ENCODE measurements at regions not wholly inside any gene's neighbourhood (a gene's known extent, or its start where the extent isn't known, plus 50 kb on each side); places are given as distances from the start of the nearest gene placed in this dataset.

DNA sequence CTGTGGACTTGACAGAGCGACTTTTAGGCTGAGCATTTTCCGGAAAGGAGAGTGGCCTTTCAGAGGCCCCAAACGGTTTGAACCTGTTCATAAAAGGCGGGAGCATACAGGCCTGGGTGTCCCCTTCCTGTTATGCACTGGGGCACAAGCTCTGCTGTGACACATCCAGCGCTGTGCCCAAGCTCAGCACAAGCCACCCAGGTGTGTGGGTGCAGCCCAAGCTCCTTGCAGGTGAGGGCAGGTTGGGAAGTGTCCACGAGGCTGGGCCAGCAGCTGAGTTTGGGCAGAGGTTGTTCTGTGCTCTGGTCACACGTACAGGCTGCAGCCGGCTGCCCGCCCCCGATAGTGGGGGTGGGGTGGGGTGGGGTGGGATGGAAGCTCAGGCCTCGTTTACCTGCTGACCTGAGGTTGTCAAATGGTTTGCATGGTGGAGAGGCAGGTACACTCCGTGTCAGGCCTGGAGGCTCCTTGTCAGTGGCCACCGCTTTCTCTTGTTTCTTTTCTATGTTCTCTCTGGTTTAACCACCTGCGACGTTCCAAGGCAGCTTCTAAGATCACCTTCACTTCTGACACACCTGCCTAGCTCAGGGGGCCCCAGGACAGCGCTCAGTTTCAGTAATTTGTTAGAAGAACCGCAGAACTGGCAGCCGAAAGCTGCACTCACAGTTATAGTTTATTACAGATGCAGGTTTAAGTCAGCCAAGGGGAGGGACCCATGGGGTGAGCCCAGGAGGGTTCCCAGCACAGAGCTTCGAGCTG, 194.7 kb upstream of the CIBAR2 start (continued):
- TF ChIP-seq ELK1 (IDR thresholded peaks at IDR 0.05; ENCODE audit: borderline replicate concordance, low read depth, low read length) (no peak), SMC3 (IDR thresholded peaks at IDR 0.05; ENCODE audit: low read depth, low read length) (no peak)

- ChIA-PET POLR2A (ENCODE audit: unreplicated experiment) (no interaction called here), CTCF (no interaction called here)
- TF ChIP-seq ELK1 (IDR thresholded peaks at IDR 0.05; ENCODE audit: borderline replicate concordance, low read depth, low read length): no peak
Measured at GRCh38 chr16:85307552-85308364, 195.5 kb upstream of the CIBAR2 start.

More at GRCh38 chr16:85307552-85308364, 195.5 kb upstream of the CIBAR2 start:
- H4K91ac ChIP-seq (ENCODE audit: insufficient read depth, low read depth, low read length): no peak overlapping the region
- H3K4me1 ChIP-seq (ENCODE audit: control insufficient read depth, insufficient read depth, low read length): peaks cover 7% of the 10 kb centered on the region
- no peak overlapping the region for H3K14ac ChIP-seq (replicated peaks; ENCODE audit: low read depth, low read length)
- H3K79me1 ChIP-seq (ENCODE audit: low read depth in 1 of 2, low read length in 2 of 2): peaks cover 28 to 57% of the 10 kb centered on the region in 2 experiments
- H4K8ac ChIP-seq (ENCODE audit: low read depth in 2 of 2, low read length in 2 of 2): no peak overlapping the region
- no peak overlapping the region for H3K18ac ChIP-seq (ENCODE audit: low read depth, low read length)
- intact Hi-C loops (cut with micrococcal nuclease) (no loop called here), dilution Hi-C loops (cut with HindIII; ENCODE audit: low sequenced_read_pairs, unreplicated experiment) (no loop called here), in situ Hi-C loops (cut with MboI; ENCODE audit: low sequenced_read_pairs) (no loop called here)
- no peak overlapping the region for H3K56ac ChIP-seq (ENCODE audit: extremely low read depth, insufficient read depth, low read length)
- no peak overlapping the region for H4K5ac ChIP-seq (ENCODE audit: low read depth, low read length)
- H3K4ac ChIP-seq (ENCODE audit: low read depth, low read length): no peak overlapping the region
- no peak overlapping the region for H3K4me3 ChIP-seq (ENCODE audit: insufficient read depth, low read depth, low read length)
- no peak overlapping the region for H2AK5ac ChIP-seq (ENCODE audit: low read depth, low read length)
- H4K20me1 ChIP-seq (ENCODE audit: insufficient read depth, low read length): peaks cover 86% of the 10 kb centered on the region
- H2AFZ ChIP-seq (replicated peaks; ENCODE audit: low read length, poor library complexity): no peak overlapping the region
- H3K27ac ChIP-seq (ENCODE audit: insufficient read depth, low read length): no peak overlapping the region
- BruUV-seq (replicated peaks): no TSS peak
- H2BK20ac ChIP-seq (ENCODE audit: low read depth, low read length): no peak overlapping the region
- no peak overlapping the region for H3K4me2 ChIP-seq (ENCODE audit: low read depth, low read length)
- no peak overlapping the region for H2BK5ac ChIP-seq (ENCODE audit: low read depth, low read length, poor library complexity, severe bottlenecking)
- peaks cover 4% of the 10 kb centered on the region; the same call in 1 of the 2 replicates for H3K9me1 ChIP-seq (ENCODE audit: insufficient read depth, low read length)
- H2BK120ac ChIP-seq (ENCODE audit: low read depth, low read length): no peak overlapping the region
- H3K36me3 ChIP-seq (ENCODE audit: control insufficient read depth, insufficient read depth, low read length): no peaks in the 10 kb centered on the region
- no peaks in the 10 kb centered on the region for H3K27me3 ChIP-seq (ENCODE audit: control insufficient read depth, insufficient read depth, low read length)
- no peak overlapping the region for H3K9ac ChIP-seq (ENCODE audit: low read depth, low read length)
- 90% methylated on average over 8 of the region's 24 CpGs; no CpG with 5 or more reads in 1 of the 2 experiments for WGBS, 2 experiments (ENCODE audit: extremely low coverage in 2 of 2, insufficient read length in 1 of 2)
- H2BK15ac ChIP-seq (ENCODE audit: low read depth, low read length): no peak overlapping the region
- ATAC-seq (ENCODE audit: low read depth) (no peak), DNase-seq (no peak)
- no peak overlapping the region for H2AK9ac ChIP-seq (replicated peaks; ENCODE audit: low read depth, low read length, poor library complexity)
- no peak overlapping the region for H3K23ac ChIP-seq (ENCODE audit: low read depth, low read length)
- no peaks in the 10 kb centered on the region for H3K9me3 ChIP-seq (ENCODE audit: control insufficient read depth, insufficient read depth, low read length)

Measured in IMR-90 (cell line).